H1 (cell line): ENCODE measurements at regions not wholly inside any gene's neighbourhood (a gene's known extent, or its start where the extent isn't known, plus 50 kb on each side); places are given as distances from the start of the nearest gene placed in this dataset.
A peak's percentile ranks its signal among the peaks of the same experiment; 100 is the strongest.

Experiments
- CTCF ChIA-PET: fragments of 300-600 bp; sonication (Branson Sonifier 250); formaldehyde crosslinking; loops from one replicate; lab custom pipeline; 2021; ENCODE audit not compliant: partially characterized antibody; lab: Charles Lee
- POLR2A ChIA-PET: fragments of 300-600 bp; sonication (Branson Sonifier 250); formaldehyde crosslinking; loops from one replicate; lab custom pipeline; 2021; ENCODE audit warnings: inconsistent platforms; ENCODE audit not compliant: partially characterized antibody; lab: Charles Lee
- DNase-seq, 2 experiments: peaks; one replicate each; pipeline versions ENCODE4 v3.0.0 to v3.0.0-alpha.2; 2010 to 2022; ENCODE audit warnings: low spot score in 2 of 2, low read depth in 1 of 2, mixed read lengths in 1 of 2
- FAIRE-seq: peaks from 2 replicates; lab custom pipeline; 2011; peaks lifted over from hg19 to GRCh38; lab: Jason Lieb, UNC
- H2AFZ ChIP-seq: 2 replicates; pipeline ENCODE4 v1.8.1; 2012; ENCODE audit warnings: low read length, inconsistent platforms
- H2AK5ac ChIP-seq: 2 replicates; pipeline ENCODE4 v1.6.1; 2013; ENCODE audit warnings: low read depth, low read length
- H2BK120ac ChIP-seq: replicated peaks from 2 replicates; pipeline ENCODE3; 2013; ENCODE audit warnings: low read depth, low read length, inconsistent platforms
- H2BK12ac ChIP-seq: 2 replicates; pipeline ENCODE4 v1.6.1; 2013; ENCODE audit warnings: low read depth, low read length
- H2BK15ac ChIP-seq: 2 replicates; pipeline ENCODE4 v1.6.1; 2013; ENCODE audit warnings: low read length
- H2BK20ac ChIP-seq: 2 replicates; pipeline ENCODE4 v1.6.1; 2013; ENCODE audit warnings: low read length
- H2BK5ac ChIP-seq: 2 replicates; pipeline ENCODE4 v1.6.1; 2013; ENCODE audit warnings: low read depth, low read length
- H3K14ac ChIP-seq: 2 replicates; pipeline ENCODE4 v1.6.1; 2013; ENCODE audit warnings: inconsistent platforms; ENCODE audit not compliant: insufficient read length
- H3K18ac ChIP-seq: 2 replicates; pipeline ENCODE4 v1.6.1; 2013; ENCODE audit warnings: low read length; ENCODE audit errors: extremely low read depth
- H3K23ac ChIP-seq: 2 replicates; pipeline ENCODE4 v1.6.1; 2013; ENCODE audit warnings: inconsistent platforms; ENCODE audit not compliant: insufficient read length
- H3K23me2 ChIP-seq: 2 replicates; pipeline ENCODE4 v1.6.1; 2013; ENCODE audit warnings: low read depth, low read length
- H3K27ac ChIP-seq: 2 replicates; pipeline ENCODE4 v1.6.1; 2011; ENCODE audit warnings: low read depth, low read length, inconsistent platforms
- H3K27me3 ChIP-seq, 4 experiments: replicated peaks in 1 of 4; 1 replicate in 1 of 4; 2 replicates in 3 of 4; pipeline versions ENCODE4 v1.6.1 to v1.8.1; 2011 to 2013; ENCODE audit warnings: low read length in 3 of 4, mild to moderate bottlenecking in 3 of 4, inconsistent platforms in 2 of 4, mixed read lengths in 2 of 4, moderate library complexity in 1 of 4; ENCODE audit not compliant: control insufficient read depth in 3 of 4, insufficient read depth in 3 of 4; ENCODE audit errors: extremely low read depth in 1 of 4
- H3K36me3 ChIP-seq, 4 experiments: 2 replicates each; pipeline versions ENCODE4 v1.6.1 to v1.8.1; 2011 to 2013; ENCODE audit warnings: mild to moderate bottlenecking in 4 of 4, low read length in 3 of 4, moderate library complexity in 2 of 4, control low read depth in 1 of 4, inconsistent platforms in 1 of 4; ENCODE audit not compliant: insufficient read depth in 4 of 4, control insufficient read depth in 2 of 4
- H3K4ac ChIP-seq: replicated peaks from 2 replicates; pipeline ENCODE3; 2013; ENCODE audit warnings: low read length, low read depth, mixed read lengths, inconsistent platforms; ENCODE audit not compliant: insufficient read length
- H3K4me1 ChIP-seq, 4 experiments: replicated peaks in 1 of 4; 1 replicate in 1 of 4; 2 replicates in 3 of 4; pipeline versions ENCODE4 v1.6.1 to v1.8.1; 2011 to 2013; ENCODE audit warnings: low read length in 3 of 4, inconsistent platforms in 2 of 4, mixed read lengths in 1 of 4; ENCODE audit not compliant: insufficient read depth in 4 of 4, control insufficient read depth in 3 of 4
- H3K4me2 ChIP-seq, 2 experiments: 2 replicates each; pipeline versions ENCODE4 v1.6.1 to v1.8.1; 2011 to 2013; ENCODE audit warnings: low read depth in 2 of 2, low read length in 2 of 2, control low read depth in 1 of 2, inconsistent platforms in 1 of 2, mild to moderate bottlenecking in 1 of 2; ENCODE audit not compliant: insufficient read depth in 1 of 2
- H3K4me3 ChIP-seq, 4 experiments: fragments of 200-600, 300-600 bp in 1 of 4; sonication (generic), shearing (Covaris generic), sonication (Bioruptor Twin) in 1 of 4; 2 replicates each; pipeline versions ENCODE4 v1.5.1 to v1.8.1; 2011 to 2016; ENCODE audit warnings: low read length in 4 of 4, low read depth in 3 of 4, control low read depth in 2 of 4, inconsistent platforms in 2 of 4, mild to moderate bottlenecking in 2 of 4, mixed read lengths in 1 of 4, moderate library complexity in 1 of 4; ENCODE audit not compliant: insufficient read depth in 2 of 4; ENCODE audit errors: extremely low read depth in 1 of 4
- H3K56ac ChIP-seq: replicated peaks from 2 replicates; pipeline ENCODE3; 2013; ENCODE audit warnings: low read depth, mild to moderate bottlenecking, mixed read lengths, low read length, inconsistent platforms; ENCODE audit not compliant: insufficient read length
- H3K79me1 ChIP-seq: 2 replicates; pipeline ENCODE4 v1.6.1; 2013; ENCODE audit warnings: low read depth, low read length, control low read depth
- H3K79me2 ChIP-seq, 2 experiments: 2 replicates each; pipeline versions ENCODE4 v1.6.1 to v1.8.1; 2012 to 2013; ENCODE audit warnings: low read length in 2 of 2, mild to moderate bottlenecking in 2 of 2, inconsistent platforms in 1 of 2; ENCODE audit not compliant: insufficient read depth in 2 of 2, control insufficient read depth in 1 of 2
- H3K9ac ChIP-seq, 4 experiments: replicated peaks in 1 of 4; 1 replicate in 1 of 4; 2 replicates in 3 of 4; pipeline versions ENCODE4 v1.6.1 to v1.8.1; 2011 to 2013; ENCODE audit warnings: low read depth in 3 of 4, low read length in 3 of 4, control low read depth in 2 of 4, mild to moderate bottlenecking in 2 of 4, moderate library complexity in 2 of 4, inconsistent platforms in 1 of 4; ENCODE audit errors: extremely low read depth in 1 of 4
- H3K9me3 ChIP-seq, 2 experiments: 2 replicates each; pipeline versions ENCODE4 v1.6.1 to v1.8.1; 2012 to 2013; ENCODE audit warnings: mild to moderate bottlenecking in 2 of 2, moderate library complexity in 2 of 2, control low read depth in 1 of 2, inconsistent platforms in 1 of 2, low read depth in 1 of 2, low read length in 1 of 2, mixed read lengths in 1 of 2; ENCODE audit not compliant: insufficient read depth in 2 of 2
- H4K20me1 ChIP-seq, 2 experiments: replicated peaks in 1 of 2; 2 replicates each; pipeline versions ENCODE3 to v1.8.1; 2011 to 2013; ENCODE audit warnings: inconsistent platforms in 2 of 2, low read length in 2 of 2, mild to moderate bottlenecking in 1 of 2; ENCODE audit not compliant: insufficient read depth in 2 of 2, control insufficient read depth in 1 of 2
- H4K5ac ChIP-seq: 2 replicates; pipeline ENCODE4 v1.6.1; 2013; ENCODE audit warnings: low read length, low read depth, mixed read lengths, inconsistent platforms; ENCODE audit not compliant: insufficient read length
- H4K8ac ChIP-seq: 2 replicates; pipeline ENCODE4 v1.8.0; 2013; ENCODE audit warnings: mild to moderate bottlenecking, moderate library complexity, low read length, inconsistent platforms; ENCODE audit not compliant: insufficient read depth; ENCODE audit errors: extremely low read depth
- H4K91ac ChIP-seq: replicated peaks from 2 replicates; pipeline ENCODE3; 2013; ENCODE audit warnings: low read length, mixed read lengths, inconsistent platforms; ENCODE audit not compliant: insufficient read length
- CEBPB ChIP-seq: IDR thresholded peaks from 2 replicates; pipeline ENCODE4 v1.6.1; 2012; ENCODE audit warnings: low read depth, low read length
- CHD2 ChIP-seq: IDR thresholded peaks from 2 replicates; pipeline ENCODE4 v1.6.1; 2012; ENCODE audit warnings: low read length, improper control_type of control experiment
- CREB1 ChIP-seq: IDR thresholded peaks from 2 replicates; pipeline ENCODE4 v1.6.1; 2012; ENCODE audit warnings: inconsistent platforms
- HDAC2 ChIP-seq, 2 experiments: fragments of 300-600 bp in 1 of 2; sonication (generic) in 1 of 2; IDR thresholded peaks; 2 replicates each; pipeline ENCODE4 v1.6.1; 2011 to 2012; ENCODE audit warnings: low read depth in 2 of 2, low read length in 2 of 2, mild to moderate bottlenecking in 2 of 2, moderate library complexity in 2 of 2, borderline replicate concordance in 1 of 2, inconsistent platforms in 1 of 2
- JUND ChIP-seq: IDR thresholded peaks from 2 replicates; pipeline ENCODE4 v1.6.1; 2011; ENCODE audit warnings: mild to moderate bottlenecking, improper control_type of control experiment, low read length
- KDM4A ChIP-seq: IDR thresholded peaks from one replicate; pipeline ENCODE4 v1.7.1; 2012; ENCODE audit warnings: low read depth, mild to moderate bottlenecking, moderate library complexity, low read length, inconsistent platforms; ENCODE audit not compliant: severe bottlenecking
- POLR2AphosphoS5 ChIP-seq: IDR thresholded peaks from 2 replicates; pipeline ENCODE4 v1.6.1; 2011; ENCODE audit warnings: low read depth, low read length
- SIN3A ChIP-seq, 2 experiments: IDR thresholded peaks in 1 of 2; conservative IDR thresholded peaks in 1 of 2; 2 replicates each; pipeline ENCODE4 v1.6.1; 2011 to 2012; ENCODE audit warnings: low read length in 2 of 2, improper control_type of control experiment in 1 of 2, low read depth in 1 of 2, mild to moderate bottlenecking in 1 of 2
- SIX5 ChIP-seq: IDR thresholded peaks from 2 replicates; pipeline ENCODE4 v1.6.1; 2011; ENCODE audit warnings: mild to moderate bottlenecking, low read depth, low read length
- SUZ12 ChIP-seq: fragments of 200-600 bp; sonication (generic); IDR thresholded peaks from 2 replicates; pipeline ENCODE4 v1.6.1; 2012; ENCODE audit warnings: mild to moderate bottlenecking, inconsistent platforms, low read length, moderate library complexity, mixed read lengths
- TBP ChIP-seq: IDR thresholded peaks from 2 replicates; pipeline ENCODE4 v1.6.1; 2011; ENCODE audit warnings: low read depth, low read length, improper control_type of control experiment
- ZNF274 ChIP-seq: IDR thresholded peaks from 2 replicates; pipeline ENCODE4 v1.7.0; 2012; ENCODE audit warnings: low read length, borderline replicate concordance; ENCODE audit errors: extremely low read depth
- WGBS, 2 experiments: shearing (Covaris generic) in 1 of 2; methylation state at CpG; one replicate each; pipeline versions ENCODE4 v1.1.6 to v1.1.7; 2013 to 2015; ENCODE audit warnings: low lambda C conversion rate in 2 of 2, mixed read lengths in 2 of 2, inconsistent platforms in 1 of 2, low coverage in 1 of 2, missing lambda C conversion rate in 1 of 2; ENCODE audit not compliant: insufficient replicate concordance in 2 of 2, insufficient coverage in 1 of 2, insufficient read length in 1 of 2; ENCODE audit errors: extremely low coverage in 1 of 2, missing lambda C conversion rate in 1 of 2; 5-methylcytosine and 5-hydroxymethylcytosine counted together

GRCh38 chr4:3863841-3864741, 97.9 kb downstream of the ADRA2C start:
- Histone ChIP-seq H3K4me1 (peaks cover 3 to 20% (median 12%) of the 10 kb centered on the region in 4 experiments), H4K8ac (no peak overlapping the region), H3K4me3 (no peak overlapping the region), H3K27me3 (no peaks in the 10 kb centered on the region), H2BK12ac (peak overlapping the region; percentile 62; the same call in 1 of the 2 replicates), H3K9ac (no peak overlapping the region), H2BK120ac (peak overlapping the region; percentile 82), H3K56ac (no peak overlapping the region), H3K79me2 (no peaks in the 10 kb centered on the region; a peak in 1 of 4 replicates), H4K5ac (no peak overlapping the region), H3K14ac (no peak overlapping the region), H3K4ac (peak overlapping the region; percentile 63), H3K4me2 (no peak overlapping the region), H2AFZ (no peak overlapping the region), H3K36me3 (no peaks in the 10 kb centered on the region), H4K91ac (peak overlapping the region; percentile 78), H3K23ac (no peak overlapping the region), H2AK5ac (0 out of 2 replicates have a peak overlapping the region, but pooled peaks have one; percentile 99), H3K23me2 (peaks cover 8% of the 10 kb centered on the region), H3K27ac (no peak overlapping the region), H2BK5ac (peak overlapping the region; percentile 98; the same call in 1 of the 2 replicates), H3K79me1 (no peaks in the 10 kb centered on the region), H3K9me3 (peaks cover 0 to 9% of the 10 kb centered on the region in 2 experiments; a peak in 1 of 4 replicates), H4K20me1 (peaks cover 0 to 3% of the 10 kb centered on the region in 2 experiments), H3K18ac (peak overlapping the region; percentile 32; the same call in 1 of the 2 replicates), H2BK15ac (peak overlapping the region; percentile 21; the same call in 1 of the 2 replicates), H2BK20ac (peak overlapping the region; percentile 72; the same call in 1 of the 2 replicates)
- FAIRE-seq (no peak), DNase-seq (no peak)
- POLR2A ChIA-PET, result interaction anchor here (1.8 to 1.9 kb wide), 2 partner anchors 8 to 16 kb away, joined by 6 read pairs; no protein-coding TSS in a partner anchor
- CTCF ChIA-PET, result interaction anchor here (0.6 to 3.2 kb wide), 13 partner anchors 8 to 1808 kb away, joined by 3 to 21 read pairs (median 4); no protein-coding TSS in a partner anchor
- 90% methylated on average over 30 of the region's 33 CpGs; no CpG with 5 or more reads in 1 of the 2 experiments for WGBS, 2 experiments
- TF ChIP-seq CEBPB (no peak), SUZ12 (no peak), SIX5 (no peak), HDAC2 (IDR thresholded peaks at IDR 0.05; ENCODE audit: borderline replicate concordance in 1 of 2, low read depth in 2 of 2, low read length in 2 of 2) (no peak), POLR2AphosphoS5 (no peak), CHD2 (no peak), SIN3A (conservative IDR thresholded peaks at IDR 0.05 in 1 of 2, IDR thresholded peaks at IDR 0.05 in 1 of 2; ENCODE audit: low read depth in 1 of 2, low read length in 2 of 2) (no peak), CREB1 (no peak), TBP (no peak), ZNF274 (no peak), KDM4A (no peak), JUND (no peak)
